ENCODE measurements at regions not wholly inside any gene's neighbourhood (a gene's known extent, or its start where the extent isn't known, plus 50 kb on each side); places are given as distances from the start of the nearest gene placed in this dataset.
A peak's percentile ranks its signal among the peaks of the same experiment; 100 is the strongest.
"Not testable (repeated sequence)": the region's sequence is repeated elsewhere in the genome, so short reads cannot be mapped to it uniquely, and the experiment has no call there.

DNA sequence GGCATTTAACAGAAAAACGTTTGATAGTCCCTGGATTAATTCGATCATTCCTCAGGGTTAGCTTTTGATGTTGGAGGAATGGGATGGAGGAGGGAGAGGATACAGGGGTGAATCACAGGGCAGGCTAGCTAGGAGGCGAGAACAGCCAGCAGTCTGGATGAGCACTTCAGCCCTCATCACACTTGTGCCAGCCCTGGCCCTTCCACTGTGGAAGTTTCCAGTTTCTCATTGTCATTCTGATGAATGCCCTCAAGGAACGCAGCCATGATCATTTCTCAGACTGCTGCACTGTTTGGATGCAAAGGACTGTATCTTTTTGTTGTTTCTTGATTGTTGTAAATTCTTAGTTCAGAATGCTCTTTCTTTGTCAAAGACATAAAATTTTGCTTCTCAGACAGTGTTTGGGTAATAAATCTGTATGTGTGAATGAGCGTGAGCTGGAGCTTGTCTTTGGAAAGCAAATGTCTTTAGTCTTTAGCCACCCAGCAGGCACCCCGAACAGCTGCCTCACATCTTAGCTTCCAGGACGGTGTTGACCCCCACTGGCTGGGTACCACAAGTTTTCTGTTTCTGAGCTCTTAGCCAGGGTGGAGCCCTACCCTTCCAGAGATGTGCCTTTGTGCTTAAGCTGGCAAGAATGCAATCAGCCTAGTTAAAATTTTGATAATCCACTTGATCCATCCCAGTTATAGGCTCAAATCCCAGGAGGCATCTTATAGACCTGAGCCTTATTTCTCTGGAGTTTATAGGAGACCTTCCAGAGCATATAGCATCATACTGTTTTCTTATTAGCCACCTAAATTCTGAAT, 121.1 kb downstream of the PDCD6IP start:
- no peak for DNase-seq

DNA sequence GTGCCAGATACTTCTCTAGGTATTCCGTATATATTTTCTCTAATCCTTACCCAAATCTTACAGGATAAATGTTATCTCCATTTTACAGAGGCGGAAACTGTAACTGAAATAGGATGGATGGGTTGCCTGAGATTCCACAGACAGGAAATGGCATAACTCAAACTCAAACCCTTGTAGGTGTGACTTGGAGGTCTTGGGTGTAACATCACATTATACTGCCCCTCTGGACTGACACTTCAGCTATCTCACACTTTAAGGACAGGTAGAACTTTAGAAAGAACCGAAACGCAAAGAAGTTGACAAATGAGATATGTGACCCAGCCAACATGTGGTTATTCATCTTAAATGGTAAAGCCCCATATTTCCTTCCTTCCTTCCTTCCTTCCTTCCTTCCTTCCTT, 122.1 kb downstream of the PDCD6IP start:
- DNase-seq: no peak

DNA sequence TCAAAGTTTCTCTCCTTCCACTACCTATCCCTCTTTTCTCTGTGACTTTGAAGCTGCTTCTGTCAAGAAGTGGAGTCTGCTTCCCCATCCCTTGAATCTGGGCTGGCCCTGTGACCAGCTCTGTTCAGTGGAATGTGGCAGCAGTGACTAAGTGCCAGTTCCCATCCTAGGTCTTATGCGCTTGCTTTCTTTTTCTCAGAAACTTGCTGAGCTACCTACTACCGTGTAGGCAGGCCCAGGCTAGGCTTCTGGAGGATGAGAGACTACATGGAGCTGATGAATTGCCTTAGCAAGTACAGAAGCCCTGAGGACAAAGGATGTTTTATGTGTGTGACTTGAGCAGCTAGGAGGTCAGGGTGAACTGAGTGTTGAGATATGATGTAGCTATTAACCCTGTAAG, 123.2 kb downstream of the PDCD6IP start:
- no peak for DNase-seq

DNA sequence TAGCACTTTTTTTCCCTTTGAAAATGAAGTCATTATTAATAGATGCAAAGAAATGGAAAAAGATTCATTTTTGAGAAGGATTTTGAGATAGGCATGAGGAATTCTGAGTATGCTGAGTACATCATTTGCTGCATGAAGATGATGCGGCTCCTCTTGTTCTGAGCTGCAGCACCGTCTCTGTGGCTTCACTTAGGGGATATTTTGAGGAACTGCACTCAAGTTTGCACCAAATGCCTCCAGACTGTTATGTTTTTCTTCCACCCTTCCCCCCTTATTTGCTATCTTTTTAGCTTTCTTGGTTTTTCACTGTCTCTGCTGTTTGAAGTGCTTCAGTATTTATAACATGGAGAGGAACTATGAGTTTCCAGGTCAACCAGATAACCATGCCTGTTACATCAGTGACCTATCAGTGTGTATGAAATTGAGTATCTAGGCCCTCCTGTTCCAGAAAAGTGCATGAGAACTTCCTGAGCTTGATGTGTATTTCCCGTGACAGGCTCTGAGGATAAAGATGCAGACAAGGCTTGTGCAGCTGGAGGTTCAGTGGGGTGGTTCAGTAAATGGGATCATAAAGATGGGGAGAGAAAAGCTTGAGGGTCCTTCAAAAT, 128.7 kb downstream of the PDCD6IP start:
- DNase-seq: no peak

DNA sequence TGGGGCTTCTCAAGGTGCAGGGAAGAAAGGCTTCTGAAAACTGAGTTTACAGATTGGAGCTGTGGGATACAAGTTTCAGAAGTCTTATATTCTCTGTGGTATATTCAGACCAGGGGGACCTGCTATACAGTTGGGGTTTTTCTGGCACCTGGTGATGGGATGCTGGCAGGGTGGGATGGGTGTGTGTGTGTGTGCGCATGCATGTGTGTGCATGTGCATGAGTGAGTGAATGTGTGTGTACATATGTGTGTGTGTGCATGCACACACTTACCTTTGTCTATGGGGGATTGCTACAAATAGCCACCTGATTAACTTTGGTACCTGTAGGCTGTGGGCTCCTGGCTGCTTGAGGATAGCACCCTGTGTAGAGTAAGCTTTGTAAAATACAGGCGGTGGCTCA, 131.4 kb downstream of the PDCD6IP start:
- no peak for DNase-seq

DNA sequence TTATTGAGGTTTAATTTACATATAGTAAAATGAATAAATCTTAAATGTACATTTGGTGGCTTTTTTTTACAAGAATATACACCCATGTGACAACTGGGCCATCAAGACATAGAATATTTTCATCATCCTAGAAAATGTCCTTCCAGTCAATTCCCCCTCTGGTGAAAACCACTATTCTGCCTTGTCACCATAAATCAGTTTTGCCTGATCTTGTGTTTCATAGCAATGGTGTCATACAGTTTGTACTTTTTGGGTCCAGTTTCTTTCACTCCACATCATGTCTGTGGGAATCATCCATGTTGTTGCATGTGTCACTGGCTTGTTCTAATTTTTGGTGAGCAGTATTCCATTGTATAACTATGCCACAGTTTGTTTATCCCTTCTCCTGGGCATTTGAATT, 133.1 kb downstream of the PDCD6IP start:
- no peak for DNase-seq

DNA sequence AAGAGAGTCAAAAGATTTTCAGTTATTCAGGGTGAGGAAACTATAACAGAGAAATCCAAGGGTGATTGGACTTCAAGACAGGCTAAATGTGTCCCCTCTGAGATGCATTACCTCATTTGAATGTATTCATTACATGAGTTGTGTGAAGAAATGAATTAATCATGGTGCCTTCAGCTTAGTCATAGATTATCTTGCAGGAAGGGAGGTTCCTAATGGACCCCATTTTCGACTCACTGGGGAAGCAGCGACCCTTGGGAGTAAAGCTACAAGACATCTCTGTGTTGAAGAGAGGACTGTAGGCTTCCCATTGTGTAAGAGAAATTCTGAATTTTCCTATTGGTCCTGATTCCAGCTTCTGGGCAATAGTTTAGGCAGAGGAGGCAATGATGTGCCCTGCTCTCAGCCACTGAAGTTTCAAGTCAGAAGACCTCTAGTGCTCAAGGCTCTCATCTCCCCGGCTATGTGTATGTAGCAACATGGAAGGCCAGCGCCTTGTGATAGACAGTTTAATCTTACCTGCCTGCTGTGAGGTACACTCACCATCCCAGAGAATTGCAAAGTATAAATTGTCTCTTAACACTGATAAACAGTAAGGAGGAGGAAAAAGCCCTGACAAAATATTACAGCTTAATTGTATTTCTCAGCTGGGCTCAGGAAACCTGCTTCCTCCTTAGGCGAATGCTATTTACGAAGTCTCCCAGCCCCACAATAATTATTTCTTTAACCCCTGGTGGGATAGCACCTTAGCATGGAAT, 133.8 kb downstream of the PDCD6IP start:
- no peak for DNase-seq

DNA sequence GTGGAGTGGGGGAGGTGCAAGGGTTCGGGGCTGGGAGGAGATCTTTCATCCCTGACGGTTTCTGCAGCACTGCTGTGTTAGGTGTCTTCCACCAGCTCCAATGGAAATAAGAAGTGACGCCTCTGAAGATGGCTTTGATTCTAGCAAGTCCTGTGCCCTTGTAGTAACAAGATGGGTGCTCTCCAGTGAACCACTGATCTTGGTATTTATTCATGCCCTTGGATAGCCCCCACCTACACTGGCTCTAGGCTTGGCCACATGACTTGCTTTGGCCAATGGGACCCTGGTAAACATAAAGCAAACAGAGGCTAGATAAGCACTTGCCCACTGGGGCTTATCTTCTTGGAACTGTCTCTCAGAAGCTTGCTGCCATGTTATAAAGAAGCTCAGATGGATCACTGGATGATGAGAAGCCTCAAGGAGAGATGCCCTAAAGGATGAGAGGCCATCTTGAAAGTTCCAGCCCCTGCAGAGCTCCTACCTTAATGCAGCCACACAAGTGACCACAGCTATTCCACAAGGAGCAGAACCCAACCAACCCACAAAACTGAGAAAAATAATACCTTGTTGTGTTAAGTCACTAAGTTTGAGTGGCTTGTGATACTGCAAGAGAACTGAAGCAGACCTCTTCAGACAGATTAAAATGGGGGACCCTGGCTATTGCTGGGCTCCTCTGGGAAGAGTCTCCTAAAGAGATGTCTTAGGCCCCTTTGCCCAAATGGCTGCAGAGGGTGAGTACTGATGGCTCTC, 137.9 kb downstream of the PDCD6IP start:
- no peak for DNase-seq

DNA sequence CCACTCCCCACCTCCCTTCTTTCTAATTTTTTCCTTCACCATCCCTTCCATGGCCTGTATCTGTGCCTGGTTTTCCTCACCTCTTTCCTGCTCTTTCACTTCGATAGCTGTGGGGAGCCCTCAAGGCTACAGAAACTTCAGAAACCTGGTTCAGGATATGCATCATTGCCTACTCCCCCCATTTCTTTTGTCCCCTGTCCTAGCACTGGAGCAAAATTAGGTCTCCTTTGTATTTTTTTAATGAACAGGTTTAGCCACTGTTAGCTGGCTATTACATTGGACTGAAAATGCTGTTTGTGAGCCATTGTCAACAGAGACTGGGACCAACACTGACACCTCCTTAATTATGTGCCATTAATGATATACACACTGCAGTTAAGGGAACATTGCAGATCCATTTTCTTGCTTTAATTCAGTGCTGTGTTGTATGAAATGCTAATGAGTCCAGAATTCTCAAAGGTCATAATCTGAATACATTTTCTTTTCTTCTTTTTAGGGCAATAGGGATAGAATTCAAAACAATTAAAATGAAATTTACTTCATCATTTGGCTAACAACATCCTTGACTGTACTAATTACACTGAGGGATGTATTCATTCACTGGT, 138.6 kb downstream of the PDCD6IP start:
- DNase-seq: no peak

DNA sequence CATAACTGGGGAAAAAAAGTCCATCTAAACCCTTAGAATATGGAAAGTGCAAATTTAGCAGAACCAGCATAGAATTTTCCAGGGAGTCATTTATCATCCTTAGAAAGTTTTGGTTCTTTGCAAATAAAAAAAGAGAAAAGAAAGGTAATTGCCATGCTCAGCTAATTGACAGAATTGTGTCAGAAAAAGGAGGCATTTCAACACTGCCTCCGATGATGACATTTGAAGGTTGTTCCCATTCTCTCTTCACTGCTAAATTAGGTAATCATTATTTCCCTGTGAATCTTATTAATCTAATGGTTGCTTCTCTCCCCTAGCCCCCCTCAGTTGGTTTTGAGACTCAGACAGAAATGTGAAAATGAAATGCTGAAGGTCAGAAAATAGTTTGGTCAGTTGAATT, 139.2 kb downstream of the PDCD6IP start:
- DNase-seq: peak; percentile 15 to 45 (median 42)

DNA sequence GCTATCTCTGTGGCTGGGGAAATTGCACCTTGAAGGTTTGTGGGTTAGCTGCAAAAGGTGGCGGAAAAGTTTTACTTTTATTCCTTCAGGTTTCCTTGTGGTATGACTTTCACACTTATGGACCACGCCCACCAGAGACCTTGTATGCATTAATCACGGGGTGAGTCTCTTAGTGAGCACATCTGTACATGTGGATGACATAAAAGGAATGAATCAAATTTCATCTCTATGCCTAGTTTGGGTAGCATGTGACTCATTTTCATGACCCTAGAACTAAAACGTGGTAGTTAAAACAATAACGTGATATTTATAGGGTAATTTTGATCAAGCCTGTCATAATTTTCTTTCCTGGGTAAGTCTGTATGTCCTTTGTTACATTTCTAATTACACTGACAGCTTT, 141.7 kb downstream of the PDCD6IP start:
- DNase-seq: no peak

DNA sequence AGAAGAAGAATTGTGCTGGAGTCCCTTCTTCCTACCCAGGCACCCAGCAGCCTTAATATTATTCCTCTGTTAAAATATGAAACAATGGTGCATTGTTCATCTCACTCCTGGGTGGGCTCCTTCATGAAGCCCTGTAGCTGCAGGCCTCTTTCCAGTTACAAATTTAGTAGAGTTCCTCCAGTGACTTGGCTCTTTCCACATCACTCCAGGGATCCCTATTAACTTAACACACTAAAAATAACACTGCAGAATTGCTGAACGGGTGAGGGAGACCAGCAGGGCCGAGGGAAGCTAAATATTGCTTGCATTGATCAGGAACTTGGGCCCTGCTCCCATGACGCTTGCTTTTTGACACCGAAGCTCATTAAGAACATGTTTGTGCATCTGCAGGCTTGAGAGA, 142.3 kb downstream of the PDCD6IP start:
- no peak for DNase-seq

DNA sequence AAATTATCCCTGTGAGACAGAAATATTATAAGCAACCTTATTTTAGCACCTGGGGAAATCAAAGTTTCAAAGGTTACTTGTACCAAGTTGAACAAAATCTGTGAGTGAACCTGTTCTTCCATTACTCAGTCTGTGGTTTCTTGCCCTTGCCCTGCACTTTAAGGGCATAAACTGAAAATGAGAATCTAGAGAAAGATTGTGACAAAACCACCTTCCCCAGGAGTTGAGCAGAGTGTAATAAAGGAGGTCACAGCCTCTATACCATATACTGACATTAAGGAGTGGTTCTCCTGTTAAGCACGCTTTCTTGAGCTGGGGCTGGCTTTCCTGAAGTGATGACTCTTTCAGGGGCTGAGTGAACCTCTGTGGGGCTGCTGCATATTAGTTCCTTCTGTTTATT, 143.4 kb downstream of the PDCD6IP start:
- no peak for DNase-seq

DNA sequence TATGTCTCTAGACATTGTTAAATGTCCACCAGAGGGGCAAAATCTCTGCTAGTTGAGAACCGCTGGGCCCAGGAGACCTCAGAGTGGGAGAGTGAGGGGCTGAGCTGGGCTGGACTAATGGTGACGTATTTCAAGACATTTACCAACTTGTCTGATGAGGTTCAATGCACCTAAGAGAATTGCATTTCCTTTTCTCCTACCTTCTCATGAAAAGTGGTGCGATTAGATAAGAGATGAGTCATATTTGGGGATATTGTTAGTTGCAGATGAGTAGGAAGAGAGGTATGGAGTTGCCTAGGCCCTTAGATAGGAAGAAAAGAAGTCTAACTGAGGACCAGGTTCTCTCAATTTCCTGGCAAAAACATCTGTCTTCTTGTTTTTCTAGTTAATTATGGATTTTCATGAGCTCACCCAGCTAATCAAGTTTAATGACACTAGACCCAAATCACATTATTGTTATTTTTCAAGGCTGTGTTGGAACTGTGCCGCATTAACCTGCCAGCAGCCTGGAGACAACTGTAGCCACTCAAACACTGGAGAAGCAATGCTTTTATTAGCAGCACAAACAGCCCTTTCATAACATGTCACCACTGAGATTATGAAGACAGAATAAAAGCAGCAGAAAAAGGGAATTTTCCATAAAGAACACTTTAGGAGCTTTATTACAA, 144.2 kb downstream of the PDCD6IP start:
- no peak for DNase-seq

DNA sequence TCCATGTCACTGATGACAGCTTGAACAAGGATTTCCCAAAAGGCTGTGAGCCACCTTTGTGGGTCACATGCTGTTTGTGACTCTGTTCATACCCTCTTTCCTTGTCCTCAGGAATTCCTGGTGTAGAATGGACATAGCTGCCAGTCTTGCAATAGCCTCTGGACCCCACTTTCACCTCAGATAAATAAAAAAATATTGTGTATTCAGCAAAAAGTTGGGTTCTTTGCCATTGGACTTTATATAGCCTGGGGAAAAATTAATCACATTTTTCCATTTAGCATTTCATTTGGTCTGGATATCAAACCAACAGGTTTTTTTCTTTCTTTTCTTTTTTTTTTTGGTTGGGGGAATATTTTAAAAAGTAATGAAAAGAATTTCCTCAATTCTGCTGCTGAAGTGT, 144.8 kb downstream of the PDCD6IP start:
- no peak for DNase-seq

DNA sequence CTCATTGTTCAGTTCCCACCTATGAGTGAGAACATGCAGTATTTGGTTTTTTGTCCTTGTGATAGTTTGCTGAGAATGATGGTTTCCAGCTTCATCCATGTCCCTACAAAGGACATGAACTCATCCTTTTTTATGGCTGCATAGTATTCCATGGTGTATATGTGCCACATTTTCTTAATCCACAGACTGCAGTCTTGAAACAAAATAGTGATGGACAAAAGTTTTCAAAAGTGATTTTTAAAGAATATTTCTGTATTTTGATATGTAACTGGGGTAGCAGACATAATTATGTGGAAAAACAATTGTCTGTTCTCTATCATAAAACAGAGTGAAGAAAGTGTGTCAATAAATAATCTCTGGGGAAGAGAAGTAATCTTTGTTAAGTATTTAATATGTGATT, 148.2 kb downstream of the PDCD6IP start:
- DNase-seq: not testable (repeated sequence)

DNA sequence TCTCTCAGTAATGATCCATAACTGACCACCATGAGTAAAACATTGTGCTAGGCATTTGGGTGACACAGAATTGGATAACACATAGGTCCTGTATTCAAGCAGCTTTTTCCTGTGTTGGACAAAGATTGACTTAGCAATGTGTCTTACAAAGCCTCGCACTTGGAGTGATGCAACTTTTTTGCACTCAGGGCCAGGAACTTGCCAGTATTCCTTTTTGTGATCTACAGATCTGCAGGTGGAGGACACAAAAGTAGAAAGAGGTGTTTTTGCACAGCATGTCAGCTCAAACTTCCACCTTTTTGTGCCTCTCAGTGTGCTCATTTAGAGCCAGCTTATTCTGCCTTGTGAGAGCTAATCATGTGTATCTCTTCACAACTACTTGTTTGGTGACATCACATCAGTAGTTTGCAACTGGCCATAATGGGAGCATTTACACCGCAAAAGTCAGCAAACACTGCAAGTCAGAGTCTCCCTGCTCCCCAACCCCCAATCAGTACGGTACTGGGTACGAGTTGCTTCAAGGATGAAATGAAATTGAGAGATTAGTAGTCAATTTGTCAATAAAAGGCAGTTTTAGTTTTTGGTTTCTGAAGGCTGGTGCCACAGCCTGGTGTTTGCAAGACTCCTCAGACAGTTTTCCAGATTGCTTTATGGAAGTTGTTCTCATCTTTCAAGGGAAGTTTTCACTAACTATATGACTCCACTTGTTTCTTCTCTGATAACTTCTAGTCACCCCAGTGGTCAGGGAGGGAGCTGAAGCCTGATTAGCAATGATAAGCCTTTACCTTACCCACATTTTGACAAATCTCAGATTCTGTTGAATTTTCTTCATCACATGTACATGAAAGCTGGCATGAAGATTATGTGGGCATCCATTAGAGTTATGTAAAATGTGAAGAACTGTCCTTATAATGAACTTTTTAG, 149.1 kb downstream of the PDCD6IP start:
- no peak for DNase-seq

DNA sequence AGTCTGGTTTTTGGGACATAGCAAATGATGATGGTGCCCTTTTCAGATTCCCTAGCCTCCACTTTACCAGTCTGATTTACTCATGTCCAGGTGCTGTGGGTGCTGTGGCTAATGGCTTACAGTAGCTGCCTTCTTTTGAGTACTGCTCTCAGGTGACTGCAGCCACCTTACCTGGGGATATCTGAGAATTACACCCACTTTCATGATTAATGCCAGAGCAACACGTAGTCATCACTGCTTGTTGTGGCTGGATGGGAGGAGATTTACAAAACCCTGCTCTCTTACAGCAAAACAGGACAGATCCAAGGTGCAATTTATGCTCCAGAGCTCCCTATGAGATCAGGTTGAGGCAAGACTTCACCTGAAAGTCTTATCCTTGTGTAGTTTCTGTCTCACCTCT, 150.6 kb downstream of the PDCD6IP start:
- DNase-seq: no peak

DNA sequence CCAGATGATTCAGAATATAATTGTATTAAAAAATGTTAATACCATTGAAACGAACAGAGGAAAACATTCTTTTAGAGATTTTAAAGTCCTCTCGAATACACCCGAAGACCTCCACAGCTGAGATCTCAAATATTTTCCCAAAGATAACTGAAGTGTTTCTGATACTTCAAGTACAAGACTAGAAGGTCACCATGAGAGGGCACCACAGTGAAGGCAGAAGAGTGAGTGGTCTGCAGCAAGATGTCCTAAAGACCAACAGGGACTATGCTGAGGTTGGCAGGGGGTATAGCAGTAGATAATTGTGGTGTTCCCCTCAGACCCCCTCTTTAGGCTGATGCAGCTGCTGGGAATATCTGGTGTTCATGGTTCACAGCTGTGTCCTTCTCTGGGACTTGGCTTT, 156.5 kb downstream of the PDCD6IP start:
- peak in 2 of 4 experiments; percentile 5 to 34 for DNase-seq

DNA sequence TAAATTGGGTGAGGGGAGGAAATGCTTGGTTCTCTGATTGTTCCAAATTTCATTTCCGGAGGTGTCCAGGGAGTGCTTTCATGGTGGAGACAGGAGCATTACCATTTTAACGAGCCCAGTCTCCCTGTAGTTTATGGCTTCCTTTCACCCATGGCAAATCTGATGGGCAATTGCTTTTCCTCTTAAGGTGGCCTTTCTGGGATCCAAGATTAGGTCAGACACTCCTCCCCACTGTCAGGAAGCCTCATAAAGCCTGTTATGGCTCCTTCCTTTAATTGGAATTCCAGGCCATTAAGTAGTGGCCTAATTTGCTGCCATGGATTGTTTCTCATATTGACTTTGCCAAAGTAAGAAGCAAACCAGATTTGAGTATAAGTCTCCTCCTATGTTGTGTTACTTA, 157.8 kb downstream of the PDCD6IP start:
- DNase-seq: no peak

DNA sequence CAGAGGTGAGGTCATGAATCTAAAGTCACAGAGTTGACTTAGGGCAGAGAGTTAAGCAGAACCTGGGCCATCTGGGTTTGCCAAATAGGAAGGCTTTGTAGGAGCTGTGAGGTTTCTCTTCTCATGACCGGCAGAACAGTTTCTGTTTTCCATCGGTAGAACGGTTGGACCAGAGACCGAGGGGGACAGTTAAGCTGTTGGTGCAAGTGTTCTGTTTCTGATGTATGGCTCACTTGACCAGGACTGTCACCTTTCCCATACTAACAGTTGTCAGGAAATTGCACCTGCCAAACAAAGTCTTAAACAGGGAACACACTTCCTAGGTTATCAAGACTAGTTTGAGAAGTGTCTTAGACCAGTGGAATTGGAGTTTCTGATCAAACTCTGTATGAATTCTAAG, 158.3 kb downstream of the PDCD6IP start:
- no peak for DNase-seq
